GM12892 (cell line): ENCODE measurements at regions not wholly inside any gene's neighbourhood (a gene's known extent, or its start where the extent isn't known, plus 50 kb on each side); places are given as distances from the start of the nearest gene placed in this dataset.

Experiments
- DNase-seq: peaks from one replicate; pipeline ENCODE4 v3.0.0; 2011; ENCODE audit not compliant: insufficient read length
- FAIRE-seq: peaks from 2 replicates; lab custom pipeline; 2011; peaks lifted over from hg19 to GRCh38; lab: Jason Lieb, UNC
- POLR2A ChIP-seq: IDR thresholded peaks from 2 replicates; pipeline ENCODE4 v1.6.1; 2011; ENCODE audit warnings: low read depth, low read length, control low read depth
- POLR2AphosphoS5 ChIP-seq: IDR thresholded peaks from 2 replicates; pipeline ENCODE4 v1.6.1; 2011; ENCODE audit warnings: low read depth, low read length, control low read depth
- TAF1 ChIP-seq: IDR thresholded peaks from 2 replicates; pipeline ENCODE4 v1.6.1; 2011; ENCODE audit warnings: low read depth, mild to moderate bottlenecking, control low read depth, low read length, borderline replicate concordance

DNA sequence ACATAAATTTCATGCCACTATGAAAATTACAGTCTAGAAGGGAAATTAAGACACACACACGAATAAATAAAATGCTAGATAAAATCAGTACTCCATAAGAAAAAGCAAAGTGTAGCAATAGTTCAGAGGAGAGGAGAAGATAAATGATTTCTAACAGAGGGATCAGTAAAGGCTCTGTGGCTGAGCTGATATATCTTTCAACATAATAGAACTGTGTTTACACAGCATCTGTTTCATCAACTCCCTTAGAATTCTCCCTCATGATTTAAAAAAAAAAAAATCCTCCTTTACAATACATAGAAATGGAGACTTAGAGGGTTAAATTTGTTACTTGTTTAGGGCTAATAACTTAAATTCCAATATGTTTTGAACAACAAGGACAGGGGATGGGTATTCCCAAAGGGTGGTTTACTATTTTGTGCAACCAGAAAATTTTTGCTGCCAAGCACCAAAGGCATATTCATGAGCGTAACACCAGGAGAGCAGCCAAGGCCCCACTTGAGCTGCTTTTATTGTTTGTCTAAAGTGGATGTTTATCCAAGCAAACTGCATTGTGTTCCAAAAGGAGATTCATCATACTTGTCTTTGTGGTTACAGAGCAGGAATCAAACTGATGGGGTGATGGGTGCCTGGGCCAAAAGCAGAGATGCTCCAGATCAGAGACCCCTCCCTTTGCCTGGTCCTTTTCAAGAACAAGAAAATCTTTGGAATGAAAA is 162.7 kb downstream of the BMP4 start:
- DNase-seq (no peak), FAIRE-seq (no peak)
- TF ChIP-seq TAF1 (no peak), POLR2AphosphoS5 (no peak), POLR2A (no peak)

DNA sequence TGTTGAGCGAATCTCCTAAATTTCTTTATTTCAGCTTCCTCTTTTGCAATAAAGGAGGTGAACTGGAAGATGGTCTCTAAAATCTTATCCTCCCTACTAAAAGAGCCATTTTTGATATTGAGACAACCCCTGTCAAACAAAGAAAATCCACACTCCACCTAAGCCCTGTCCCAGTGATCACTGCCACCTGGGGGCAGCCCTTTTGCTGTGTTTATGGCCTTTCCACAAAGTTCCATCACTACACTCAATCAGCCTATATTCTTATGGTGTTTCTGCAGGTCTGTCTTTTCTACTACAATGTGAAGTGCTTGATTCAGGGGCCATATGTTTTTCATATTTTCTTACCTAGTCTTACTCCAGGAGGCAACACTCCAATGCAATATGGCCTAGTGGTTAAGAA is 163.7 kb downstream of the BMP4 start:
- TF ChIP-seq TAF1 (no peak), POLR2AphosphoS5 (no peak), POLR2A (no peak)
- no peak for FAIRE-seq
- no peak for DNase-seq

- no peak for TF ChIP-seq POLR2AphosphoS5
- no peak for TF ChIP-seq TAF1
- TF ChIP-seq POLR2A: no peak
- FAIRE-seq: no peak
- DNase-seq: no peak
Measured at GRCh38 chr14:53790731-53791500, 165.7 kb downstream of the BMP4 start.

GRCh38 chr14:53788566-53788965 is 168.1 kb downstream of the BMP4 start:
- DNase-seq (no peak), FAIRE-seq (peak; percentile 27)
- TF ChIP-seq TAF1: no peak

DNA sequence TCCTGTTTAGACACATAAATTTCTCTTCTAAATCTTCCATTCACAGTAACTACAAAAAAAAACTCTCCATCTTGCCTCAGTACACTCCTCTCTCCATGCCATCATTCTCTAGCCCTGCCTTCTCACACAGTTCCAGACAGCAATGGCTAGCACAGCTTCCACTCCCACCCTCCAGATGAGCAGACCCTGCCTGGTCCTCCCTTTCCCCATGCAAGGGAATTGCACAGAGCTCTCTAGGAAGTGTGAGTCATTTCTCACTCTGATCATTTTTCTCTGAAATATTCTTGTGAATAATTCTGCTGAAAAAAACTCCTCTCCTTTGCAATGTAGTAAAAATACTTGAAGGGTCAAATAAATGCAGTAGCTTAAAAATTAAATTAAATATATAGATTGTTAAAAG is 170.6 kb downstream of the BMP4 start:
- FAIRE-seq: no peak
- TF ChIP-seq POLR2A: no peak
- TF ChIP-seq TAF1: no peak
- TF ChIP-seq POLR2AphosphoS5: no peak
- no peak for DNase-seq

GRCh38 chr14:53784688-53785087 is 171.9 kb downstream of the BMP4 start:
- no peak for FAIRE-seq
- DNase-seq: no peak
- no peak for TF ChIP-seq POLR2AphosphoS5
- no peak for TF ChIP-seq POLR2A
- no peak for TF ChIP-seq TAF1

- FAIRE-seq: no peak
- DNase-seq: no peak
- TF ChIP-seq TAF1 (no peak), POLR2A (no peak), POLR2AphosphoS5 (no peak)
Measured at GRCh38 chr14:53783256-53783655, 173.4 kb downstream of the BMP4 start.

DNA sequence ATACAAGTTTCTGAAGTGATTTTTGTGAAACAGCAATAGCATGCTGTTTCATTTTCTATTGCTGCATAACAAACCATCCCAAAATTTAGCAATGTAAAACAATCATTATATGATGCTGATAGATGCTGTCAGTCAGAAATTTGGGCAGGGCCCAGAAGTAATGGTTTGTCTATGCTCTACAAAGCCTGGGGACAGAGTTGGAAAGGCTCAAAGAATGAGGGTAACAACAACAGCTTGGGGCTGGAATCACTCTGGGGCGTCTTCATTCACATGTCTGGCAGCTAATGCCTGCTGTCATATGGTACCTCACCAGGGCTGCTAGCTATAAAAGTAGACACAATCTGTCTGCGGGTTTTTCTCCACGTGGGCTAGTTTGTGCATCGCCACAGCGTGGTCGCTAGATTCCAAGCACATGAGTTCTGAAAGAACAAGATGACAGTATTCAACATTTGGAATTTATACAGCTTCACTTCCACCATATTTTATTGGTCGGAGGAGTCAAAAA is 176.5 kb downstream of the BMP4 start:
- FAIRE-seq (no peak), DNase-seq (no peak)
- no peak for TF ChIP-seq POLR2A
- no peak for TF ChIP-seq TAF1
- no peak for TF ChIP-seq POLR2AphosphoS5

- FAIRE-seq (no peak), DNase-seq (no peak)
- TF ChIP-seq TAF1 (no peak), POLR2A (no peak), POLR2AphosphoS5 (no peak)
Measured at GRCh38 chr14:53779301-53779700, 177.3 kb downstream of the BMP4 start.

DNA sequence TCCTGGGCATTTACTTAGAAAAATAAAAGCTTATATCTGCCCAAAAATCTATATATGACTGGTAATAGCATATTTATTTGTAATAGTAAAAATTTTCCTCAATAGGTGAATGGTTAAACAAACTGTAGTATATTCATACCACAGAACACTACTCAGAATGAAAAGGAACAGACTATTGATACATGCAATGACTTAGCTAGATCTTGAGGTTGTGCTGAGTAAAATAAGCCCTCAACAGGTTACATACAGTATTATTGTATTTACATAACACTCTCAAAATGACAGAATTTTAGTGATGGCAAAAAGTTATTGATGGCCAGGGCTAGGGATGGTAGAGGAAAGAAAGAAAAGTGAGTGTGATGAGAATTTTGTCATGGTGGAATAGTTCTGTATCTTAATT is 178.4 kb downstream of the BMP4 start:
- DNase-seq (no peak), FAIRE-seq (no peak)
- no peak for TF ChIP-seq POLR2AphosphoS5
- TF ChIP-seq POLR2A: no peak
- TF ChIP-seq TAF1: no peak

- DNase-seq (no peak), FAIRE-seq (no peak)
- TF ChIP-seq TAF1 (no peak), POLR2A (no peak), POLR2AphosphoS5 (no peak)
Measured at GRCh38 chr14:53772936-53773335, 183.7 kb downstream of the BMP4 start.

DNA sequence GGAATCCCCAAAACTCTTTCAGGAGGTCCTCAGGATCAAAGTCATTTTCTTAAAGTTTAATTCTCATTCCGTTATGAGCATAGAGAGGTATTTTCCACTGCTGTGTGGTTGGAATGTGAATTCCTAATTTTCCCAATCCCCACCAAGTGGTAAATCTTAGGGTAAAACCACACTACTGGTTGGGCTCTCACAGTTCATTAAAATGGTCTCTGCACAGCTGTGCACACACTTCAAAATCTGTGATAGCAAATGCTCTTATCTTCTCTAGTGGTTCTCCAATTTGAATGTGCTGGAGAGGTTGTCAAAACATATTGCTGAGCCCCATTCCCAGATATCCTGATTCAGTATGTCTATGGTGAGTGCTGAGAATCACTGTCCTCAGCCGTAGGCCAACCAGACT is 189.1 kb downstream of the BMP4 start:
- DNase-seq: no peak
- TF ChIP-seq POLR2A: no peak
- no peak for TF ChIP-seq TAF1
- no peak for TF ChIP-seq POLR2AphosphoS5
- peak; percentile 42 for FAIRE-seq
